DOHH2 (cell line): ENCODE measurements at regions not wholly inside any gene's neighbourhood (a gene's known extent, or its start where the extent isn't known, plus 50 kb on each side); places are given as distances from the start of the nearest gene placed in this dataset.

Experiments
- H3F3A ChIP-seq: fragments of 200-600 bp; sonication (generic), shearing (Covaris generic); 2 replicates; pipeline ENCODE4 v1.6.0; 2016; ENCODE audit warnings: antibody characterized with exemption, mild to moderate bottlenecking; ENCODE audit not compliant: control insufficient read depth, insufficient read depth
- H3K27ac ChIP-seq: fragments of 200-600 bp; sonication (generic); 2 replicates; pipeline ENCODE4 v1.5.1; 2014; ENCODE audit warnings: low read depth, mild to moderate bottlenecking, low read length, moderate library complexity
- H3K27me3 ChIP-seq: fragments of 200-600 bp; sonication (generic); 2 replicates; pipeline ENCODE4 v1.6.1; 2014; ENCODE audit warnings: mild to moderate bottlenecking, low read length, mixed read lengths; ENCODE audit not compliant: control insufficient read depth
- H3K36me3 ChIP-seq: fragments of 200-600 bp; sonication (generic); 2 replicates; pipeline ENCODE4 v1.6.1; 2014; ENCODE audit warnings: mild to moderate bottlenecking, low read length, moderate library complexity, mixed read lengths; ENCODE audit not compliant: control insufficient read depth
- H3K4me1 ChIP-seq: fragments of 200-600 bp; sonication (generic); 2 replicates; pipeline ENCODE4 v1.6.1; 2014; ENCODE audit warnings: mild to moderate bottlenecking, low read length, mixed read lengths; ENCODE audit not compliant: control insufficient read depth
- H3K4me2 ChIP-seq: fragments of 200-600 bp; sonication (generic); 2 replicates; pipeline ENCODE4 v1.6.0; 2014; ENCODE audit warnings: mild to moderate bottlenecking, low read length, moderate library complexity
- H3K4me3 ChIP-seq: fragments of 200-600 bp; sonication (generic); 2 replicates; pipeline ENCODE4 v1.5.1; 2014; ENCODE audit warnings: mild to moderate bottlenecking, low read length, mixed read lengths
- H3K79me2 ChIP-seq: fragments of 200-600 bp; sonication (generic); 2 replicates; pipeline ENCODE4 v1.6.1; 2014; ENCODE audit warnings: mild to moderate bottlenecking, low read length, mixed read lengths; ENCODE audit not compliant: control insufficient read depth
- H3K9me2 ChIP-seq: fragments of 200-600 bp; sonication (generic); replicated peaks from 2 replicates; pipeline ENCODE4 v1.6.1; 2014; ENCODE audit warnings: mild to moderate bottlenecking, low read length, mixed read lengths; ENCODE audit not compliant: control insufficient read depth
- H3K9me3 ChIP-seq: fragments of 200-600 bp; sonication (generic); 2 replicates; pipeline ENCODE4 v1.6.1; 2014; ENCODE audit warnings: antibody characterized with exemption, low read length, mixed read lengths; ENCODE audit not compliant: control insufficient read depth, insufficient read depth
- H4K20me1 ChIP-seq: fragments of 200-600 bp; sonication (generic); 2 replicates; pipeline ENCODE4 v1.6.0; 2014; ENCODE audit warnings: low read depth, mild to moderate bottlenecking, antibody characterized with exemption, low read length, moderate library complexity; ENCODE audit not compliant: control insufficient read depth, insufficient read depth
- CTCF ChIP-seq: fragments of 200-600 bp; sonication (generic); IDR thresholded peaks from one replicate; pipeline ENCODE4 v1.5.1; 2014; ENCODE audit warnings: antibody characterized with exemption, mild to moderate bottlenecking, low read depth, low read length; ENCODE audit not compliant: poor library complexity, severe bottlenecking
- EZH2phosphoT487 ChIP-seq: fragments of 200-600 bp; sonication (generic); IDR thresholded peaks from 2 replicates; pipeline ENCODE4 v1.6.1; 2017; ENCODE audit warnings: borderline replicate concordance, mild to moderate bottlenecking, antibody characterized with exemption, low read length, moderate library complexity, mixed read lengths

- Histone ChIP-seq H3F3A (no peaks in the 10 kb centered on the region), H3K4me3 (no peak overlapping the region), H3K9me2 (no peaks in the 10 kb centered on the region), H3K4me2 (no peak overlapping the region), H3K36me3 (no peaks in the 10 kb centered on the region), H3K27me3 (no peaks in the 10 kb centered on the region), H3K79me2 (no peaks in the 10 kb centered on the region), H4K20me1 (no peaks in the 10 kb centered on the region), H3K4me1 (no peaks in the 10 kb centered on the region), H3K27ac (no peak overlapping the region), H3K9me3 (no peaks in the 10 kb centered on the region)
- no peak for TF ChIP-seq CTCF
- no peak for TF ChIP-seq EZH2phosphoT487
Measured at GRCh38 chr2:226189061-226189460, 610.6 kb downstream of the IRS1 start.

- Histone ChIP-seq H3K27ac (no peak overlapping the region), H3K27me3 (no peaks in the 10 kb centered on the region), H3K4me1 (no peaks in the 10 kb centered on the region), H3K9me2 (no peaks in the 10 kb centered on the region), H3K4me2 (no peak overlapping the region), H3K9me3 (no peaks in the 10 kb centered on the region), H4K20me1 (no peaks in the 10 kb centered on the region), H3F3A (no peaks in the 10 kb centered on the region), H3K4me3 (no peak overlapping the region), H3K79me2 (no peaks in the 10 kb centered on the region), H3K36me3 (no peaks in the 10 kb centered on the region)
- TF ChIP-seq CTCF, result no peak
- TF ChIP-seq EZH2phosphoT487, result no peak
Measured at GRCh38 chr2:226187616-226188015, 612.0 kb downstream of the IRS1 start.

DNA sequence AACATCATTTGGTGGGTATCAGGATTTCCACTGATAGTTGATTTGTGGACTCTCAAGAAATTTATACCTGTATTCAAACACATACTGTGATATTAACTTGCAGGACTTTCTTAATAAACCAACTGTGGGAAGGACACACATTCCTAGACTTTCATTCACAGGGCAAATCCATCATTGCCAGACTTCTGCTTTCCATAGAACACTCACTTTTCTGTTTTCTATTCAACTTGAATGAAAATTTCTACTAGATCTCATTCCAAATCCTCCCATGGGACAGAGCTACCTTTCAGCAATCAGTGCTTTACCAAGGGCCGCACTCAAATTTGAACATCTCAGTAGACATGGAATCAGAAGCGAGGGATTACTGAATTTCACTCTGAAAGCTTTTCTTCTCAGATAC, 612.5 kb downstream of the IRS1 start:
- no peaks in the 10 kb centered on the region for H3K9me3 ChIP-seq
- H3K4me3 ChIP-seq, result no peak overlapping the region
- no peaks in the 10 kb centered on the region for H3K36me3 ChIP-seq
- H3K4me2 ChIP-seq, result no peak overlapping the region
- no peaks in the 10 kb centered on the region for H3K79me2 ChIP-seq
- H3K9me2 ChIP-seq, result no peaks in the 10 kb centered on the region
- no peak for TF ChIP-seq CTCF
- no peak for TF ChIP-seq EZH2phosphoT487
- H3K27ac ChIP-seq, result no peak overlapping the region
- no peaks in the 10 kb centered on the region for H3K27me3 ChIP-seq
- no peaks in the 10 kb centered on the region for H3F3A ChIP-seq
- no peaks in the 10 kb centered on the region for H3K4me1 ChIP-seq
- no peaks in the 10 kb centered on the region for H4K20me1 ChIP-seq
